H1 (cell line): ENCODE measurements at regions not wholly inside any gene's neighbourhood (a gene's known extent, or its start where the extent isn't known, plus 50 kb on each side); places are given as distances from the start of the nearest gene placed in this dataset. TPM values are rescaled to one million over a fixed set of nuclear protein-coding genes. Genes with fewer than 3 reads are reported as not detected.

Source experiments
- small RNA-seq: library from polyadenylated mRNA; stranded (forward); fragments of <200 nt; extraction: miRNeasy Mini kit (QIAGEN cat#:217004); gene quantifications from one replicate; pipeline ENCODE3, GENCODE V24; 2013; ENCODE audit not compliant: insufficient read depth

Small RNAs in the stretch of these regions (small RNA-seq; reads per million reads assigned to genes)
- gene RF00019 (not detected), gene RF00402 (not detected), gene RNA5SP461 (not detected), gene RNU6-655P (not detected)
